ENCODE measurements at regions not wholly inside any gene's neighbourhood (a gene's known extent, or its start where the extent isn't known, plus 50 kb on each side); places are given as distances from the start of the nearest gene placed in this dataset.

- Mint-ChIP-seq H3K27ac (no peak overlapping the region), H3K4me3 (no peak overlapping the region), H3K27me3 (no peaks in the 10 kb centered on the region), H3K4me1 (ENCODE audit: low read depth) (no peaks in the 10 kb centered on the region), H3K36me3 (ENCODE audit: low read depth) (no peaks in the 10 kb centered on the region), H3K9me3 (peaks cover 3% of the 10 kb centered on the region)
- DNase-seq: no peak
These were observed 399.7 kb downstream of the TLE1 start for GRCh38 chr9:81289622-81290021.

- H3K4me3 Mint-ChIP-seq: no peak overlapping the region
- peaks cover 18% of the 10 kb centered on the region for H3K9me3 Mint-ChIP-seq
- H3K27ac Mint-ChIP-seq: no peak overlapping the region
- H3K36me3 Mint-ChIP-seq (ENCODE audit: low read depth): no peaks in the 10 kb centered on the region
- H3K4me1 Mint-ChIP-seq (ENCODE audit: low read depth): no peaks in the 10 kb centered on the region
- H3K27me3 Mint-ChIP-seq: no peaks in the 10 kb centered on the region
- DNase-seq: no peak
These were observed 421.3 kb downstream of the TLE1 start for GRCh38 chr9:81268048-81268447.

GRCh38 chr9:81266674-81267073, 422.7 kb downstream of the TLE1 start:
- H3K27me3 Mint-ChIP-seq: no peaks in the 10 kb centered on the region
- H3K9me3 Mint-ChIP-seq: peaks cover 14% of the 10 kb centered on the region
- H3K4me3 Mint-ChIP-seq: no peak overlapping the region
- DNase-seq: no peak
- H3K36me3 Mint-ChIP-seq (ENCODE audit: low read depth): no peaks in the 10 kb centered on the region
- no peak overlapping the region for H3K27ac Mint-ChIP-seq
- no peaks in the 10 kb centered on the region for H3K4me1 Mint-ChIP-seq (ENCODE audit: low read depth)

GRCh38 chr9:81266086-81266485, 423.3 kb downstream of the TLE1 start:
- Mint-ChIP-seq H3K36me3 (ENCODE audit: low read depth) (no peaks in the 10 kb centered on the region), H3K4me3 (no peak overlapping the region), H3K27ac (no peak overlapping the region), H3K9me3 (peaks cover 18% of the 10 kb centered on the region), H3K27me3 (no peaks in the 10 kb centered on the region), H3K4me1 (ENCODE audit: low read depth) (no peaks in the 10 kb centered on the region)
- no peak for DNase-seq

- H3K27ac Mint-ChIP-seq: no peak overlapping the region
- no peak overlapping the region for H3K4me3 Mint-ChIP-seq
- no peaks in the 10 kb centered on the region for H3K27me3 Mint-ChIP-seq
- no peak for DNase-seq
- no peaks in the 10 kb centered on the region for H3K36me3 Mint-ChIP-seq (ENCODE audit: low read depth)
- no peaks in the 10 kb centered on the region for H3K4me1 Mint-ChIP-seq (ENCODE audit: low read depth)
- H3K9me3 Mint-ChIP-seq: peaks cover 21% of the 10 kb centered on the region
These were observed 424.8 kb downstream of the TLE1 start for GRCh38 chr9:81264516-81264915.

GRCh38 chr9:81259896-81260295, 429.5 kb downstream of the TLE1 start:
- H3K27ac Mint-ChIP-seq: no peak overlapping the region

GRCh38 chr9:81256368-81256767, 433.0 kb downstream of the TLE1 start:
- Mint-ChIP-seq H3K4me1 (ENCODE audit: low read depth) (no peaks in the 10 kb centered on the region), H3K9me3 (peaks cover 16% of the 10 kb centered on the region), H3K27ac (no peak overlapping the region), H3K36me3 (ENCODE audit: low read depth) (no peaks in the 10 kb centered on the region), H3K4me3 (no peak overlapping the region), H3K27me3 (no peaks in the 10 kb centered on the region)
- no peak for DNase-seq

More at GRCh38 chr9:81259896-81260295, 429.5 kb downstream of the TLE1 start:
- DNase-seq: no peak
- H3K9me3 Mint-ChIP-seq: peaks cover 20% of the 10 kb centered on the region
- no peak overlapping the region for H3K4me3 Mint-ChIP-seq
- H3K4me1 Mint-ChIP-seq (ENCODE audit: low read depth): no peaks in the 10 kb centered on the region
- H3K36me3 Mint-ChIP-seq (ENCODE audit: low read depth): no peaks in the 10 kb centered on the region
- H3K27me3 Mint-ChIP-seq: no peaks in the 10 kb centered on the region

GRCh38 chr9:81250606-81251005, 438.7 kb downstream of the TLE1 start:
- H3K27ac Mint-ChIP-seq: no peak overlapping the region
- H3K9me3 Mint-ChIP-seq: no peaks in the 10 kb centered on the region
- DNase-seq: no peak
- H3K36me3 Mint-ChIP-seq (ENCODE audit: low read depth): no peaks in the 10 kb centered on the region
- H3K4me3 Mint-ChIP-seq: no peak overlapping the region
- H3K4me1 Mint-ChIP-seq (ENCODE audit: low read depth): no peaks in the 10 kb centered on the region
- H3K27me3 Mint-ChIP-seq: no peaks in the 10 kb centered on the region

GRCh38 chr9:81250041-81250440, 439.3 kb downstream of the TLE1 start:
- Mint-ChIP-seq H3K27me3 (no peaks in the 10 kb centered on the region), H3K4me3 (no peak overlapping the region), H3K4me1 (ENCODE audit: low read depth) (no peaks in the 10 kb centered on the region), H3K36me3 (ENCODE audit: low read depth) (no peaks in the 10 kb centered on the region), H3K27ac (no peak overlapping the region), H3K9me3 (no peaks in the 10 kb centered on the region)
- DNase-seq: no peak

GRCh38 chr9:81245254-81245956, 443.9 kb downstream of the TLE1 start:
- Mint-ChIP-seq H3K9me3 (no peaks in the 10 kb centered on the region), H3K36me3 (ENCODE audit: low read depth) (no peaks in the 10 kb centered on the region), H3K27me3 (no peaks in the 10 kb centered on the region), H3K4me1 (ENCODE audit: low read depth) (no peaks in the 10 kb centered on the region), H3K4me3 (no peak overlapping the region), H3K27ac (no peak overlapping the region)
- no peak for DNase-seq

GRCh38 chr9:81244631-81245030, 444.7 kb downstream of the TLE1 start:
- no peak overlapping the region for H3K4me3 Mint-ChIP-seq
- no peaks in the 10 kb centered on the region for H3K27me3 Mint-ChIP-seq
- DNase-seq: no peak
- H3K4me1 Mint-ChIP-seq (ENCODE audit: low read depth): no peaks in the 10 kb centered on the region
- no peak overlapping the region for H3K27ac Mint-ChIP-seq
- no peaks in the 10 kb centered on the region for H3K9me3 Mint-ChIP-seq
- H3K36me3 Mint-ChIP-seq (ENCODE audit: low read depth): no peaks in the 10 kb centered on the region

- no peaks in the 10 kb centered on the region for H3K27me3 Mint-ChIP-seq
- no peaks in the 10 kb centered on the region for H3K36me3 Mint-ChIP-seq (ENCODE audit: low read depth)
- DNase-seq: no peak
- peaks cover 4% of the 10 kb centered on the region for H3K9me3 Mint-ChIP-seq
- no peaks in the 10 kb centered on the region for H3K4me1 Mint-ChIP-seq (ENCODE audit: low read depth)
- no peak overlapping the region for H3K4me3 Mint-ChIP-seq
- no peak overlapping the region for H3K27ac Mint-ChIP-seq
These were observed 446.5 kb downstream of the TLE1 start for GRCh38 chr9:81242866-81243265.

- no peak for DNase-seq
- no peak overlapping the region for H3K4me3 Mint-ChIP-seq
- no peaks in the 10 kb centered on the region for H3K27me3 Mint-ChIP-seq
- no peak overlapping the region for H3K27ac Mint-ChIP-seq
- H3K4me1 Mint-ChIP-seq (ENCODE audit: low read depth): no peaks in the 10 kb centered on the region
- no peaks in the 10 kb centered on the region for H3K36me3 Mint-ChIP-seq (ENCODE audit: low read depth)
- peaks cover 4% of the 10 kb centered on the region for H3K9me3 Mint-ChIP-seq
These were observed 450.0 kb downstream of the TLE1 start for GRCh38 chr9:81239388-81239787.

GRCh38 chr9:81237565-81238231, 451.6 kb downstream of the TLE1 start:
- H3K36me3 Mint-ChIP-seq (ENCODE audit: low read depth): no peaks in the 10 kb centered on the region
- H3K27ac Mint-ChIP-seq: no peak overlapping the region
- no peak overlapping the region for H3K4me3 Mint-ChIP-seq
- H3K9me3 Mint-ChIP-seq: peaks cover 4% of the 10 kb centered on the region
- no peaks in the 10 kb centered on the region for H3K4me1 Mint-ChIP-seq (ENCODE audit: low read depth)
- no peak for DNase-seq
- no peaks in the 10 kb centered on the region for H3K27me3 Mint-ChIP-seq

- no peaks in the 10 kb centered on the region for H3K36me3 Mint-ChIP-seq (ENCODE audit: low read depth)
These were observed 454.3 kb downstream of the TLE1 start for GRCh38 chr9:81234924-81235610.

More at GRCh38 chr9:81234924-81235610, 454.3 kb downstream of the TLE1 start:
- Mint-ChIP-seq H3K27me3 (no peaks in the 10 kb centered on the region), H3K27ac (no peak overlapping the region), H3K4me1 (ENCODE audit: low read depth) (no peaks in the 10 kb centered on the region), H3K9me3 (peaks cover 4% of the 10 kb centered on the region), H3K4me3 (no peak overlapping the region)
- DNase-seq: no peak
